Skeletal muscle tissue (tissue), 3 donors: ENCODE measurements at regions not wholly inside any gene's neighbourhood (a gene's known extent, or its start where the extent isn't known, plus 50 kb on each side); places are given as distances from the start of the nearest gene placed in this dataset.

Experiments
- H3K27ac ChIP-seq: one replicate; pipeline ENCODE4 v1.7.0; 2013; ENCODE audit warnings: mild to moderate bottlenecking, low read depth, low read length, inconsistent platforms
- H3K27me3 ChIP-seq, 3 donors: one replicate each; pipeline ENCODE4 v1.7.0; 2013; ENCODE audit warnings: low read length in 3 of 3; ENCODE audit not compliant: control insufficient read depth in 3 of 3, insufficient read depth in 3 of 3
- H3K36me3 ChIP-seq, 3 donors: one replicate each; pipeline ENCODE4 v1.7.0; 2013; ENCODE audit warnings: low read length in 3 of 3; ENCODE audit not compliant: control insufficient read depth in 3 of 3, insufficient read depth in 3 of 3
- H3K4me1 ChIP-seq, 3 donors: one replicate each; pipeline ENCODE4 v1.7.0; 2013; ENCODE audit warnings: low read length in 3 of 3, mild to moderate bottlenecking in 3 of 3; ENCODE audit not compliant: control insufficient read depth in 3 of 3, insufficient read depth in 3 of 3
- H3K4me3 ChIP-seq, 3 donors: one replicate each; pipeline ENCODE4 v1.7.0; 2013; ENCODE audit warnings: low read length in 3 of 3
- H3K9ac ChIP-seq, 3 donors: one replicate each; pipeline ENCODE4 v1.7.0; 2013; ENCODE audit warnings: low read length in 3 of 3, mild to moderate bottlenecking in 3 of 3, moderate library complexity in 2 of 3, low read depth in 1 of 3
- H3K9me3 ChIP-seq, 3 donors: one replicate each; pipeline ENCODE4 v1.7.0; 2013; ENCODE audit warnings: low read length in 3 of 3; ENCODE audit not compliant: control insufficient read depth in 3 of 3
- donor health status: Osteomylitis.

GRCh38 chr9:119649205-119649604 lies 280.0 kb upstream of the BRINP1 start:
- Histone ChIP-seq H3K36me3 (no peaks in the 10 kb centered on the region), H3K4me1 (no peaks in the 10 kb centered on the region), H3K4me3 (no peak overlapping the region), H3K27ac (no peak overlapping the region), H3K27me3 (peaks cover 0 to 2% (median 0%) of the 10 kb centered on the region in 3 donors), H3K9ac (no peak overlapping the region), H3K9me3 (no peaks in the 10 kb centered on the region)

- no peaks in the 10 kb centered on the region for H3K27me3 ChIP-seq
- no peak overlapping the region for H3K4me3 ChIP-seq
- H3K27ac ChIP-seq = no peak overlapping the region
- no peaks in the 10 kb centered on the region for H3K4me1 ChIP-seq
- H3K9ac ChIP-seq = no peak overlapping the region
- no peaks in the 10 kb centered on the region for H3K36me3 ChIP-seq
- H3K9me3 ChIP-seq = no peaks in the 10 kb centered on the region
Measured at GRCh38 chr9:119639287-119639955, 270.2 kb upstream of the BRINP1 start.

GRCh38 chr9:119634006-119634405 lies 264.8 kb upstream of the BRINP1 start:
- Histone ChIP-seq H3K27me3 (no peaks in the 10 kb centered on the region), H3K4me1 (no peaks in the 10 kb centered on the region), H3K9me3 (no peaks in the 10 kb centered on the region), H3K9ac (no peak overlapping the region), H3K4me3 (no peak overlapping the region), H3K36me3 (no peaks in the 10 kb centered on the region), H3K27ac (no peak overlapping the region)

GRCh38 chr9:119611565-119611964 lies 242.3 kb upstream of the BRINP1 start:
- Histone ChIP-seq H3K9me3 (no peaks in the 10 kb centered on the region), H3K27ac (no peak overlapping the region), H3K9ac (no peak overlapping the region), H3K27me3 (no peaks in the 10 kb centered on the region), H3K4me3 (no peak overlapping the region), H3K4me1 (no peaks in the 10 kb centered on the region), H3K36me3 (no peaks in the 10 kb centered on the region)

- Histone ChIP-seq H3K27me3 (no peaks in the 10 kb centered on the region), H3K27ac (no peak overlapping the region), H3K36me3 (no peaks in the 10 kb centered on the region), H3K9ac (no peak overlapping the region), H3K9me3 (no peaks in the 10 kb centered on the region), H3K4me1 (no peaks in the 10 kb centered on the region), H3K4me3 (no peak overlapping the region)
Measured at GRCh38 chr9:119609277-119609971, 240.2 kb upstream of the BRINP1 start.

GRCh38 chr9:119601632-119602031 lies 232.4 kb upstream of the BRINP1 start:
- H3K27me3 ChIP-seq = peaks cover 0 to 5% (median 2%) of the 10 kb centered on the region in 3 donors
- no peak overlapping the region for H3K27ac ChIP-seq
- H3K9me3 ChIP-seq = no peaks in the 10 kb centered on the region
- no peaks in the 10 kb centered on the region for H3K4me1 ChIP-seq
- H3K9ac ChIP-seq = no peak overlapping the region
- H3K4me3 ChIP-seq = no peak overlapping the region
- no peaks in the 10 kb centered on the region for H3K36me3 ChIP-seq

- Histone ChIP-seq H3K36me3 (no peaks in the 10 kb centered on the region), H3K4me3 (no peak overlapping the region), H3K4me1 (no peaks in the 10 kb centered on the region), H3K9ac (no peak overlapping the region), H3K9me3 (no peaks in the 10 kb centered on the region), H3K27me3 (peaks cover 0 to 1% (median 0%) of the 10 kb centered on the region in 3 donors), H3K27ac (no peak overlapping the region)
Measured at GRCh38 chr9:119597499-119597898, 228.3 kb upstream of the BRINP1 start.

GRCh38 chr9:119596703-119597102 lies 227.5 kb upstream of the BRINP1 start:
- Histone ChIP-seq H3K9ac (no peak overlapping the region), H3K36me3 (no peaks in the 10 kb centered on the region), H3K9me3 (no peaks in the 10 kb centered on the region), H3K27ac (no peak overlapping the region), H3K4me1 (no peaks in the 10 kb centered on the region), H3K27me3 (no peaks in the 10 kb centered on the region), H3K4me3 (no peak overlapping the region)

GRCh38 chr9:119588874-119589744 lies 219.9 kb upstream of the BRINP1 start:
- Histone ChIP-seq H3K4me1 (no peaks in the 10 kb centered on the region), H3K27me3 (peaks cover 0 to 13% (median 2%) of the 10 kb centered on the region in 3 donors), H3K9ac (no peak overlapping the region), H3K9me3 (no peaks in the 10 kb centered on the region), H3K27ac (no peak overlapping the region), H3K36me3 (no peaks in the 10 kb centered on the region), H3K4me3 (no peak overlapping the region)

GRCh38 chr9:119577881-119578280 lies 208.6 kb upstream of the BRINP1 start:
- Histone ChIP-seq H3K4me3 (no peak overlapping the region), H3K9me3 (no peaks in the 10 kb centered on the region), H3K9ac (no peak overlapping the region), H3K27ac (no peak overlapping the region), H3K36me3 (no peaks in the 10 kb centered on the region), H3K27me3 (no peaks in the 10 kb centered on the region), H3K4me1 (no peaks in the 10 kb centered on the region)
